Hepatocyte (in vitro differentiated cells): ENCODE measurements at regions not wholly inside any gene's neighbourhood (a gene's known extent, or its start where the extent isn't known, plus 50 kb on each side); places are given as distances from the start of the nearest gene placed in this dataset.

Experiments used
- EZH2 ChIP-seq: fragments of 200-600 bp; sonication (generic); IDR thresholded peaks from 2 replicates; pipeline ENCODE4 v1.6.1; 2016; ENCODE audit warnings: antibody characterized with exemption, mild to moderate bottlenecking, borderline replicate concordance
- TF ChIP-seq, protein P1 (sequence below): fragments of 200-600 bp; sonication (generic); IDR thresholded peaks from 2 replicates; pipeline ENCODE4 v1.5.1; 2016; ENCODE audit warnings: antibody characterized with exemption, mild to moderate bottlenecking; ENCODE audit not compliant: poor library complexity

DNA sequence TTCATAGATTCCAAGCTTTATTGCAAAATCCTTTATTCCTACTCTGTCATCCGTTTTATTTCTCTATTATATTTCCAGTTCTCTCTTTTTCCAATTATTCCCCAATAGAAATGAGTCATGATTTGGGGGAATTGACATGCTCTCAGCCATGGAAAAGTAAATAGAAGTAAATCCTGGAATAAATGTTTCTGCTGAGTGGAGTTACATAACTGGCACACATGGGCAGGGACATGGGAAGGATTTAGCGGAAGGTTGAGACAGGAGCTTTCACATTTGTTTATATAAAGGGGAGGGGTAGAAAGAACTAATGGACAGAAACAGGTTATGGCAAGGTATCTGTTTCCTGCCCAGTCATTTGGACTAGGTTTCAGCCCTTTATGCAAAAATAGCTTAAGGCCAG, 221.6 kb downstream of the PLOD2 start:
- no peak for TF ChIP-seq EZH2
- TF ChIP-seq, protein P1, sequence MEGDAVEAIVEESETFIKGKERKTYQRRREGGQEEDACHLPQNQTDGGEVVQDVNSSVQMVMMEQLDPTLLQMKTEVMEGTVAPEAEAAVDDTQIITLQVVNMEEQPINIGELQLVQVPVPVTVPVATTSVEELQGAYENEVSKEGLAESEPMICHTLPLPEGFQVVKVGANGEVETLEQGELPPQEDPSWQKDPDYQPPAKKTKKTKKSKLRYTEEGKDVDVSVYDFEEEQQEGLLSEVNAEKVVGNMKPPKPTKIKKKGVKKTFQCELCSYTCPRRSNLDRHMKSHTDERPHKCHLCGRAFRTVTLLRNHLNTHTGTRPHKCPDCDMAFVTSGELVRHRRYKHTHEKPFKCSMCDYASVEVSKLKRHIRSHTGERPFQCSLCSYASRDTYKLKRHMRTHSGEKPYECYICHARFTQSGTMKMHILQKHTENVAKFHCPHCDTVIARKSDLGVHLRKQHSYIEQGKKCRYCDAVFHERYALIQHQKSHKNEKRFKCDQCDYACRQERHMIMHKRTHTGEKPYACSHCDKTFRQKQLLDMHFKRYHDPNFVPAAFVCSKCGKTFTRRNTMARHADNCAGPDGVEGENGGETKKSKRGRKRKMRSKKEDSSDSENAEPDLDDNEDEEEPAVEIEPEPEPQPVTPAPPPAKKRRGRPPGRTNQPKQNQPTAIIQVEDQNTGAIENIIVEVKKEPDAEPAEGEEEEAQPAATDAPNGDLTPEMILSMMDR: no peak
